Islet precursor cell (in vitro differentiated cells): ENCODE measurements at regions not wholly inside any gene's neighbourhood (a gene's known extent, or its start where the extent isn't known, plus 50 kb on each side); places are given as distances from the start of the nearest gene placed in this dataset.
A peak's percentile ranks its signal among the peaks of the same experiment; 100 is the strongest.
"Not testable (repeated sequence)": the region's sequence is repeated elsewhere in the genome, so short reads cannot be mapped to it uniquely, and the experiment has no call there.

Experiments
- DNase-seq: peaks from one replicate; pipeline ENCODE4 v3.0.0-alpha.2; 2018

DNA sequence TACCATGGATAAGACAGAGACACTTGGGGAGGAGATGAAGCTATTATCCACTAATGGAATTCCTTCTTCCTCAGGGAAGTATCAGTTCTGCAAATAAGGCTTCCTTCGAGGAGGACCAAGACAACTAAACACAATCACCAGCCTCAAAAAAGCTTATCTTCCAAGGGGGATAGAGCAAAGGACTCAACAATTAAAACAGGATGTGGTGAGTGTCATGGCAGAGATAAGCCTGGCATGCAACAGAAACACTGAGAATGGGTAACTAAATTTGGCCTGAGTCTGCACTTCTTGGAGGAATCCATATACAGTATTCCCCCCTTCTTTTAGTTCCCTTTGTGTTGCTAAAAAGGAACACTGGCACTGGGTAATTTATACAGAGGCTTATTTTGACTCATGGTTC, 1285.2 kb downstream of the GATA3 start:
- DNase-seq, result no peak

DNA sequence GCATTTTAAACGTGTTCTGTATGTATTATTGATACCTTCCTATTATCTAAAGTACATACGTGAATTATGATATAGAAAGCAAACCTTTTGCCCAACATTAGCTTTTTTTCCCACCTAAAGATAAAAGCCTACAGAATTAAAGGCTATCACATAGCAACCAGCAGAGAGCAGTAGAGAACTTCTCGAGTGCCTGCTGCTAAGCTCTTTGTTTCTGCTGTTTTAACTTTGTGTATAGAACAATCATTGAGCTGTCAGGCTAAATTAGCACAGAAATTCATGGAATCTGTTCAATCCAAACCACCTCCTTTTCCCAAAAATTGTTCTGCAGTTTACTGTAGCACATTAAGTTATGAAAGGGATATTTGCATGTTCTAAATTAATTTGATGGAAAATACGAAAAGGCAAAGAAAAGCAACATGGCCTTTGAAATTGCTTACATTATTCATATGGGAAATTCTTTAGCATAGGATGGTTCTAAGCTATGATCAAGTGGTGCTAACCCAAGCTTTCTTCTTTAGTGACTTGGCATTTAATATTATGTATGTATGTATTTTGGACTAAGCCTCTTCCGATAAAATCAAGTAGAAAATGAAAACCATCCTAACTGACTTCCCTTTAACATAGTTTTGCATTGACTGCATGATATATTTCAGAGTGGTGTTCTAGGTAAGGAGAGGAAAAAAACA, 1288.5 kb downstream of the GATA3 start:
- DNase-seq, result no peak

DNA sequence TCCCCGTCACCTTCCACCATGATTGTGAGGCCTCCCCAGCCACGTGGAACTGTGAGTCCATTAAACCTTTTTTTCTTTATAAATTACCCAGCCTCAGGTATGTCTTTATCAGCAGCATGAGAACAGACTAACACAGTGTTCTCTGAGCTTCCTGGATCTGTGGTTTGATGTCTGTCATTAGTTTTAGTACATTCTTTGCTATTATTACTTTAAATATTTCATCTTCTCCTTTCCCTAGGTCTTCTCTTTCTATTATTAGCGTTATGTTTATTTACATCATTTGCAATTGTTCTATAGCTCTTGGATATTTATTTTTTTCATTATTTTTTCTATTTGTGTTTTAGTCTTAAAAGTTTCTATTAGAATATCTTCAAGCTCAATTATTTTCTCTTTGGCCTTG, 1293.4 kb downstream of the GATA3 start:
- DNase-seq, result not testable (repeated sequence)

DNA sequence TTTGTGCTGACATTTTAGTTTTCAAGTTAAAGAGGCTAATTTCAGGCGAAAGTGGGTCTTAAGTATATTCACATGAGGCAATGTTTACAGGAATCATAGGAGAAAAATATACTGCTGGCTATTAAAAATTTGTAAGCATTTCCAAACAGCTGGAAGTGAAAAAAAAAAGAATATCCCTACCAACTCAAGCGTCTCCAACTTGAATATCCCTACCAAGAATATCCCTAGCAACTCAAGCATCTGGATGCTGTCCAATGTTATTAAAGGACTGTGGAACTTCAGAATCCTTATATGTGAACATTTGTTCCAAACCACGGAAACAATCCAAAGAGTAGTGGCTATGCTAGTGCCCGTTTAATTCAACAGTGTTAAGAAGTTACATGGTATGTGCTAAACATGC, 1303.0 kb downstream of the GATA3 start:
- DNase-seq, result no peak

DNA sequence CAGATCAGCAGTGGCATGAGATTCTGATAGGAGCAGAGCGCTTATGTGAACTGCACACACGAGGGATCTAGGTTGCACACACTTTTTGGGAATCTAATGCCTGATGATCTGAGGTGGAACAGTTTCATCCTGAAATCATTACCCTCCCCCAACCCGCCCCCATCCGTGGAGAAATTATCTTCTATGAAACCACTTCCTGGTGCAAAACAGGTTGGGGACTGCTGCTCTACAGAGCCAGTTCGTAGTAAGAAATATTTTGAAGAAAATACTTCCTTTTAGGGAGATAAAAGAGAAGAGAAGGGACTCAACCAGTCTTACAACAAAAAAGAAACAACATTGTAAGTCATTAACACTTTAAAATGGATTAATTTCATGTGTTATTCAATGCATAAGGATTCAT, 1308.2 kb downstream of the GATA3 start:
- no peak for DNase-seq

DNA sequence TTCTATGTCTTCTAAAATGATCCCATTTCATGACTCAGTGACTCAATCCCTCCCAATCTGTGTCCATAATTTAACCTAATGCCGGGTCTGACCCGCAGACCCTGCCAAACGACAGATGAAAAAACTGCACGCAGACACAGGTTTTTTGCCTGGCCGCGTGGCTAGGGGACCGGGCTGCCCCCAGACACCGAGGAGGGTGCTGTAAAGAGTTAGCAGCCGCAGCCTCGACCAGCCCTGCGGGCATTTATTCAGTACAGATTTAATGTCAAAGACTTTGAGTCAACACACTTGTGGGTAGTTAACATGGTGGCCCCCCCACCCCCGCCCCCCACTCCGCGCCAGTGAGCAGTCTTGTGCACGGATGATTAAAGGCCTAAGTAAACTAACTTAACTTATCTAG, 1324.7 kb downstream of the GATA3 start:
- no peak for DNase-seq

DNA sequence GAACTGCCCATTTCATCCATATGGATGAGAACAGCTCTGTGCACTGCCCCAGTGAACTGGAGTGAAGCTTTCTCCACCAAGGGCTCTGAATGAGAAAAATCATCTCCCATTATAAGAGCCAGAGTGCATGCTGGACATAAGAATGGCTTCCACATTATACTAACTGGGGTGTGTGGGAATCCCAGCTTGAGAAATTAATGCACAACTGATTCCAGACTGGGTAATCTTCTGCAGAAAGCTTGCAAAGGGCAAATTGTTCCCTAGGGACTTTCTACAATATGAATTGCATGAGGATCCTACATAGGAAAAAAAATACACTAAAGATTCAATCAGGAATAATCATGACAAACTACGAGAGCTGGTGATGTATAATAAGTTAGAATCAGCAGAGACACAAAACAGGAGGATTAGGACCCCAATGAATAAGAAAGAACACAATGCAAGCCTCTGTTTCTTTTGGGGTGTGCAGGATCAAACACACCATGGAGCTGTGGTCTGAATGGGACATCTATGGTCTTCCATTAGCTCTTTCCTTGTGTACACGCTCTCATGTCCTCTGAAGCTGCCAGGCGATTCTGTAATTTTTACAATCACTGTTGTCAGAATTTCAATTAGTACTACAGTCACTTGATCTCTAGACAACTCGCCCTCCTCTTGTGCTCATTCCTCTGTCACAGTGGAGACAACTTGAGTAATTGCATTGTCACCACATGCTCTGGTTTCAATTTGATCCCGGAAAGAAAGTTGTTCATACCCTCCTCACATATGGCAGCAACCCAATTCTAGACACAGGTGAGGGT, 1327.4 kb downstream of the GATA3 start:
- no peak for DNase-seq

DNA sequence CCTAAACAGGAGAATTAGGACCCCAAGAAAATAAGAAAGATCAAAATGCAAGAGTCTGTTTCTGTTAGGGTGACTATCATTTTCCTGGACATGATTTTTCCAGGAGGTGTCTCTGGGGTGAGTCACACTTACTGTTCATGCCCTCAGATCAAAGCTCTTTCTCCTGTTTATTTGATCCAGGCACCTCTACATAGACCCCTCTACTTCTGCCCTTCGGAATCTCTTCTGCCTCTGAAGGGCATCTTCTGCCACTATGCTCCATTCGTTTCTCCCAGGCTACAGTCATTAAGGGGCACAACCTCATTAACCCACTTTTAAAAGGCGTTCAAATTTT, 1328.0 kb downstream of the GATA3 start:
- no peak for DNase-seq

DNA sequence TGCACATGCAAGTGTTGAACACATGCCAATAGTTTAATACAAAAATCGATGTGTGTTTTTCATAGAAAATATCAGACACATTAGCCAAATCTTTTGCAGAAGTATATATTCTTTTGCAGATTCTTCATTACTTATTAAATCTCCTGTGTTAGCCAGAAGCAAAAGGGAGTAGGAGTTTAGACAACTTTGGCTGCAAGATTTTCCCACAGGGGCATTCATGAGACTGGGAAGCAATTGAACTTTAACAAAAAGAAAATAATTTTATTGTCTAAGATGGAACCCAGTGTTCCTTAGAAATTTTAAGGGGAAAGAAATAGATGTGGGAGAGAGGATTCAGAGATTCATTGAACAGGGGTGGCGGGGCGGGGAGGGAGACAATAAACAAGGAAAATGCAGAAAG, 1336.0 kb downstream of the GATA3 start:
- no peak for DNase-seq

DNA sequence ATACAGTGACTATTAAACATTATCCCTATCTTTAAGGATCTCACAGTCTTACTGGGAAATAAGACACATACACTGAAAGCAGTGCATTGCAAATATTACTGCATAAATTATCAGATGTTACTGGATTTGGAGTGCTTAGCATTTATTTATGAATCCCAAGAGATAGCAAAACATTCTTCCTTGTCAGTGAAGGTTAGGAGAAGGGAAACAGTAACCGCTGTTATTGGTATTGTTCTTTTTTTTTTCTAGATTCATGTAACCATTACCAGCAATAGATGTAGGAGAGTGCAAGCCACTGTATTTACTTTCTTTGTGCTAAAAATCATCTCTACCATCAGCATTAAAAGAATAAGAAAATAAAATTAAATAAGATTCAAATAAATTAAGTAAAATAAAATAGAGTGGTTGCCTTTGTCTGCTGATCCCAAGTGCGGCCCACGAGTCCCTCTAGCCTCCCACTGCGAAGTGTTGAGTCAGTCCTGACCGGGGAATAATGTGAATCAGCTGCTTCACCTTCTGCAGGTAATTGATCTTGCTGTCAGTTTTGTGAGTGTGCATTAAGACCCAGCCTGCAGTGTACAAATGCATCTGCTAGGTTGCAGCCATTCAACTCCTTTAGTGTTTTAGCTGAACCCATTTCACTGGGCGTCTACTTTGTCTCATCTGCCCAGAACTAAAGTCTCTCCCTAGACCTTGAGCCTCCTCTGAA, 1344.9 kb downstream of the GATA3 start:
- DNase-seq, result no peak

DNA sequence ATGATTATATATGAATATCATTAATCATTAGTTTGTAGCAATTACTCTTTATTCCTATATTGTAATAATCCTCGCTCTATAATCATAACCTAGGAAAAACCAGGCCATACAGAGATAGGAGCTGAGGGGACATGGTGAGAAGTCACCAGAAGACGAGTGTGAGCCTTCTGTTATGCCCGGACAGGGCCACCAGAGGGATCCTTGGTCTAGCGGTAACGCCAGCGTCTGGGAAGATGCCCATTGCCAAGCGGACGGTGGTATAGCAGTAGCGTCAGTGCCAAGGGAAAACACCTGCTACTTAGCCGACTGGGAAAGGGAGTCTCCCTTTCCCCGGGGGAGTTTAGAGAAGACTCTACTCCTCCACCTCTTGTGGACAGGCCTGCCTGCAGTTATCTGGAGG, 1347.6 kb downstream of the GATA3 start:
- DNase-seq, result peak; percentile 65

DNA sequence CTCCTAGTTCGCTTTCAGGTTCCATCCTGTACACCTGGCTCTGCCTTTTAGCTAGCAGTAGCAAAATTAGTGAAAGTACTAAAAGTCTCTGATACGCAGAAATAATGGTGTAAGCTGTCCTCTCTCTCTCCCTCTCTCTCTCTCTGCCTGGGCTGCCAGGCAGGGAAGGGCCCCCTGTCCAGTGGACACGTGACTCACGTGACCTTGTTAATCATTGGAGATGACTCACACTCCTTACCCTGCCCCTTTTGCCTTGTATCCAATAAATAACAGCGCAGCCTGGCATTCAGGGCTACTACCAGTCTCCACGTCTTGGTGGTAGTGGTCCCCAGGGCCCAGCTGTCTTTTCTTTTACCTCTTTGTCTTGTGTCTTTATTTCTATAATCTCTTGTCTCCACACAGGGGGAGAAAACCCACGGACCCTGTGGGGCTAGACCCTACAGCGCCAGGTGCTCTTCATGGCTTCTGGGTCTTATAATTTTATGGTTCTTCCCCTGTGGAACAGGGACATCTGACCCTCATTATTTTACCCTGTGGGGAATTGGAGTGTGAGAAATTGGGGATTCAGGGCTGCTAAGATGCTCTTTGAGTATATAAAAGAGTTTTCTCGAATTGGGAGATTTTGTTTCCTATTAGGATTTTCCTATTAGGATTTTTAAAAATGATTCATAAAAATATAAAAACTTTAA, 1348.2 kb downstream of the GATA3 start:
- peak; percentile 54 for DNase-seq

DNA sequence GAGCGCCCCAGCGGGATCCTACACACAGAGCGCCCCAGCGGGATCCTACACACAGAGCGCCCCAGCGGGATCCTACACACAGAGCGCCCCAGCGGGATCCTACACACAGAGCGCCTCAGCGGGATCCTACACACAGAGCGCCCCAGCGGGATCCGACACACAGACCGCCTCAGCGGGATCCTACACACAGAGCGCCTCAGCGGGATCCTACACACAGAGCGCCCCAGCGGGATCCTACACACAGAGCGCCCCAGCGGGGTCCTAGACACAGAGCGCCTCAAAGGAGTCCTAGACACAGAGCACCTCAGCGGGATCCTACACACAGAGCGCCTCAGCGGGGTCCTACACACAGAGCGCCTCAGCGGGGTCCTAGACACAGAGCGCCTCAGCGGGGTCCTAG, 1352.7 kb downstream of the GATA3 start:
- DNase-seq, result not testable (repeated sequence)

DNA sequence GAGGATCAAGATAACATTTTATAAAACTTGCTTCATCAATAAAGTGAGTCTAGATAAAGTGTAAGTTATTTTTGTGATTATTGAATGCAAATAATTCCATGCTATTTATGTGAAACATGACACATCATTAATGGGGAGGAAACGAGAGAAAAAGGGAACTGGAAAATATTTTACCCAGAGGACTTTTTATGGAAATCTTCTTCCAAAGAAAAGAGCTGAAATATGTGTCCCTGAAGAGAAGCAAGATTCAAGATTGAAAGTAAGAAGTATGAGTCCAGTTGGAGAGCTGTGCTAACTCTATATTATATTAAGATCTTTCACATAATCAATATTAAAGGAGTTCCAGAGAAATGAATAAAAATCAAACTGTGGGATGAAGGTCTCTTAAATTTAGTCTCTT, 1361.8 kb downstream of the GATA3 start:
- DNase-seq, result no peak

DNA sequence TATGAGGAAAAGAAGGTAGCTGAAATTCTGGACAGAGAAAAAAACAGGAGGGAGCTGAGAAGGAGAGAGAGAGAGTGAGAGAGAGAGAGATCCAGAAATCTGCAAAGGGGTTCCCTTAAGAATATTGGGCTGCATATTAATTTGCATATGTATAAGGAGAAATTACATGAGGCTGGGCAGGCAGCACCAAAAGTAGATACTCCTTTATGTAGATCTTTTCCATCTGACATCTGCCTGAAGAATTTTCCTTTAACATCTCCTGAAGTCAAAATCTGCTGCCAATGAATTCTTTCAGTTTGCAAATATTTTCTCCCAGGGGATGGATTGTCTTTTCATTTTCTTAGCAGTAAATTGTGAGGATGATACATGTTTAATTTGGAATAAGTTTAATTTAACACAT, 1365.3 kb downstream of the GATA3 start:
- no peak for DNase-seq

DNA sequence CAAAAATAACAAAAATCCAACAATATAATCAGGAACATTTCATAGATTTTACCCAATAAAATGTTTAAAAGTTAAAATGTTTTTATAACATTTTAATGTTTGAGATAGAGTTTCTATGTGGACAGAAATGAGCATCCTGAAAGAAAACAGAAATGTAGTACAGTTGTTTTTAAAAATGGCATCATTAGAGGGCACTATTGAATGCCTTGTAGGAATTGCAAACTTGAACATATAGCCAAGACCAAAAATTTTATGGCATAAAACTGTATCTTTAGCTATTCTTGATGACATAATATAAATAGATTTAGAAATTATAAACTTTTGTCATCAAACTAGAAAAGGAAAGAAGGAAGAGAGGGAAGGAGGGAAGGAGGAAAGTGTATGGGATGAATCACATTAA, 1372.7 kb downstream of the GATA3 start:
- DNase-seq, result no peak

DNA sequence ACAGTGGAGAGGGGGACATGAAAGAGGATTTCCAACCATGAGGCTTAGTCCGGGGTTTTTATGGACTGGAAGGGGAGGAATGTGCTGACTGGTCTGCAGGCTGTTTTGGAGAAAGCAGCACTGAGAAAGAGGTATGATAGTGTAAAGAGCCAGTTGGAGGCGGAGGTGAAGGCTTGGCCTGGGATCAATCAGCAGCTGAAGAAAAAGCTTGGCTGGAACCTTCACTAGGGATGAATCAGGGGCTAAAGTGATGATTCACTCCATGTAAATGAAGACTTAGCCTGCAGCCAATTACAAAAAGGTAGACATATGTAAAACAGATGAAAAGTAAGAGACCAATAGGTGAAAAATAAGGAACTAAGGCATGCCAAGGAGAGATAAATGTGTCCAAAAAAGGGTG, 1382.6 kb downstream of the GATA3 start:
- peak; percentile 85 for DNase-seq

DNA sequence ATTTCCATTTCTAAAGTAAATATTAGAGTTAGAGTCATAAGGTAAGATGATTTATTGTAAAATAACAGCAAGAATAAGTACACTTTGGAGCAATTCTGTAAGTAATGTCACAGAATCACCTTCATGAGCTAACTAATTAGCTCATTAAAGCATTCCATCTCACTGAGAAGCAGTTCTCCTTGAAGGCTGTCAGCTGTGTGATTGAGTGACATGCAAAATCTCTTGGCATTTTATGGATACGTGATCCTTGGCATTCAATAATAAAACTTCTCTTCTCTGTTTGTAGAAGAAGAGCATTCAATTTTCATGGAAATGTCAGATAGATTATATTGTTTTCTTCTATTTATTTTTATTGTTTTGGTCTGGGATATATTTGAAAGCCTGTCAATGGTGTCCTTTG, 1389.3 kb downstream of the GATA3 start:
- no peak for DNase-seq

DNA sequence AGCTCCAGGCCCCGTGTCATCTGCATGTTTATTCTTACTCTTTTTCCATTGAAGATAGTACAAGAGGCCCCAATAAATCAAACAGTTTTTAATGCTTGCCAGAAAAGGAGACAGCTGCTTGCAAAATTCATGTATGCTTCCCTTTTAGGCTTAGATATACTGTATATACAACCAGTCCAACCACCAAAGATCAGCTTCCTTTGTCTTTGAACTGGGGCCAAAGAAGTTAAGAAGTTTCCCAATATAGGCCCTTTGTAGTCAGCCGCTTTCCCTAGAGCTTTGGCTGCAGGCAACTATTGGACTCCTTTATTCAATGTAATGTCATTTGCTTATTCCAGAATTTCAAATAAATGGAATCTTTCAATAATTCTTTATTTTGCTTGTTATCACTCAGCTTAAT, 1395.0 kb downstream of the GATA3 start:
- DNase-seq, result no peak

DNA sequence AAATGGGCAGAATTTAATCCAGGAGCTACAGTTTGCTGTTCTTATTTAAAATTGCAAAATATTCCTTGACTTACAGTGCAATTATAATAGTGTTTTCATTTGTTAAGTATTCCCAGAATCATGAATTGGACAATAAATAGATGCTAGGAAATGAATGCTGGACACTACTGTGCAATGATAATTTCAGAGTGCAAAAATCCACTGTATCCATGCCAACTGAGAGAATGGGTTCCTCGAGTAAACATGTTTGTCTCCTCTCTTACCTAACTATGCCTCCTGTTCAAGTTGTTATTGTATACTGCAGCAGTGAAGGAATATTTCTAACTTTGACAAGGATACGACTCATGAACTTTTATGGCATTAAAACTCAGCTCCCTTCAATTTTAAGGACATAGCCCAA, 1396.3 kb downstream of the GATA3 start:
- DNase-seq, result no peak

DNA sequence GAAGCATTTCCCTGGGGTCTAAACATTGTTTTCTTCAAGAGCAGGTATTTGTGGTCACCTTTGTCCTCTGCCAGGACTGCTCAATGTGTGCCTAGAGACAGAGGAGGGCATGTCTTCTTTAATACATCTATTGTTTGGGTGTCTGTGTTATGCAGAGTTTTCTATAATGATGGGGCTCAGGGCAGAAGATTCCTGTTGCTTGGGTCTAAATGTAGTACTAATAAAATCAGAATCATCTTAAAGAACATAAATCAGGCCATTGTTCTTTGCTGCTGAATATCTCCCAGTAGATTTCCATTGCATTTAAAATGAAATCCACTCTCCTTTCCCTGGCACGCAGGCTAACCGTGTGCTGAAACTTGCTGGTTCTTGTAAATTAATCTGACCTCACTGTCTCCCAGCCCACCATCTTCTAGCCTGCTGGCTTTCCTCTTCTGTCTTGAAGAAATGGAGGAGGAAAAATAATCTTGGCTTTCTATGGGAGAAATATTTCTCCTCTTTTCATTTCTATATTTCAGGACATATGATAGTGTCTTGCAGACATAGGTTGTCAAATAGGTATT, 1396.8 kb downstream of the GATA3 start:
- DNase-seq, result no peak

DNA sequence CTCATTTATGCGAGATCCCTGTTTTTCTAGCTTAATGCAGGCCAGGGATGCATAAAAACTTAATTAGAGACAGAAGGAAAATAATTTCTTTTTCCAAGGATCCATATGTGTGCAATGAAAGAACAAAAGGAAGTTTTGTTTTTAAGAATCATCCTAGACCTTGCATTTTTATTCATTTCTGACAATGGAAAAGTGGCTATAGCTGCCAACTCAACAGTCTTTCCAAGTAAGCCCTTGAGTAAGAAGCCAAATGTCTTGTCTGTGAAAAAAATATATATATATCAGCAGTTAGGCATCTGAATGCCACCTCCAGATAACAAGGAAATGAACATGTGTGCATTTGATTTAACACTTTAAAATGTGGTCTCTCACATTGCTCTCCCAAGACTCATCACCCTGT, 1397.6 kb downstream of the GATA3 start:
- DNase-seq, result no peak

DNA sequence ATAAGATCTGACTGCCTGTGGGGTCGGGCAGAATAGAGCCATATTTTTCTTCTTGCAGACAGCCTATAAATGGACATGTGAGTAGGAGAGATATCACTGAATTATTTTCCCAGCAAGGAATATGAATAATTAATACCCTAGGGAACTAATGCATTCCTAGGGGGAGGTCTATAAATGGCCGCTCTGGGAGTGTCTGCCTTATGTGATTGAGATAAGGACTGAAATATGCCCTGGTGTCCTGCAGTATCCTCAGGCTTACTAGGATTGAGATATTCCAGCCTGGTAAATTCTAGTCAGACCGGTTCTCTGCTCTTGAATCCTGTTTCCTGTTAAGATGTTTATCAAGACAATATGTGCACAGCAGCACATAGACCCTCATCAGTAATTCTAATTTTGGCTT, 1399.4 kb downstream of the GATA3 start:
- not testable (repeated sequence) for DNase-seq
